ENCODE measurements at regions not wholly inside any gene's neighbourhood (a gene's known extent, or its start where the extent isn't known, plus 50 kb on each side); places are given as distances from the start of the nearest gene placed in this dataset.

GRCh38 chr2:106021662-106022028 is 172.5 kb downstream of the UXS1 start:
- DNase-seq: no peak
- H2AFZ ChIP-seq (ENCODE audit: low read length): no peak overlapping the region
- Mint-ChIP-seq H3K9me3 (no peaks in the 10 kb centered on the region), H3K4me1 (peaks cover 0 to 14% of the 10 kb centered on the region in 2 experiments; a peak in 2 of 4 replicates), H3K4me3 (no peak overlapping the region), H3K27ac (no peak overlapping the region), H3K27me3 (ENCODE audit: low read depth) (peaks cover 1% of the 10 kb centered on the region), H3K36me3 (ENCODE audit: insufficient read depth in 1 of 3, low read depth in 3 of 3) (no peaks in the 10 kb centered on the region; a peak in 1 of 7 replicates)
- H3K23ac ChIP-seq (ENCODE audit: insufficient read length, low read depth, low read length): no peak overlapping the region
- no peak overlapping the region for H2BK5ac ChIP-seq (ENCODE audit: insufficient read length, low read length)
- H4K8ac ChIP-seq (replicated peaks; ENCODE audit: insufficient read length, low read depth, low read length): no peak overlapping the region
- no peak for TF ChIP-seq CTCF (conservative IDR thresholded peaks at IDR 0.05)
- no peaks in the 10 kb centered on the region for H4K20me1 ChIP-seq (ENCODE audit: control insufficient read depth, insufficient read depth, insufficient read length)
- H3K23me2 ChIP-seq (ENCODE audit: insufficient read length, low read depth, low read length, poor library complexity, severe bottlenecking): no peaks in the 10 kb centered on the region
- no peaks in the 10 kb centered on the region for H3K9me3 ChIP-seq (ENCODE audit: control insufficient read depth, low read depth, low read length)
- H2BK120ac ChIP-seq (ENCODE audit: low read depth, low read length, poor library complexity, severe bottlenecking): no peak overlapping the region
- H4K5ac ChIP-seq (ENCODE audit: insufficient read length, low read depth, low read length): no peak overlapping the region
- no peak overlapping the region for H3K4me2 ChIP-seq (ENCODE audit: insufficient read depth, insufficient read length, low read length)
- no peaks in the 10 kb centered on the region for H3K4me1 ChIP-seq (ENCODE audit: insufficient read depth, low read length)
- no peak overlapping the region for H3K18ac ChIP-seq (ENCODE audit: insufficient read length, low read depth, low read length)
- no peak overlapping the region for H2BK12ac ChIP-seq (ENCODE audit: insufficient read length, low read depth, low read length)
- H3K56ac ChIP-seq (ENCODE audit: insufficient read length, low read depth, low read length): no peak overlapping the region
- no CpG with 5 or more reads among the region's 3 CpGs for WGBS (ENCODE audit: extremely low coverage, insufficient read length, low lambda C conversion rate)
- no peak overlapping the region for H4K91ac ChIP-seq (ENCODE audit: insufficient read length, low read depth, low read length)
- no peaks in the 10 kb centered on the region for H3K79me1 ChIP-seq (ENCODE audit: insufficient read depth, low read depth, low read length, poor library complexity, severe bottlenecking)
- H3T11ph ChIP-seq (ENCODE audit: low read length): no peak overlapping the region
- no peak overlapping the region for H3K4ac ChIP-seq (ENCODE audit: low read depth, low read length)
- H2AK5ac ChIP-seq (ENCODE audit: insufficient read length, low read length): no peak overlapping the region
- H2BK15ac ChIP-seq (ENCODE audit: low read depth, low read length): no peak overlapping the region
- no peak overlapping the region for H2BK20ac ChIP-seq (ENCODE audit: low read depth, low read length, poor library complexity, severe bottlenecking)
- no peak overlapping the region for H3K9ac ChIP-seq (ENCODE audit: extremely low read depth, insufficient read length, low read length)
- no peaks in the 10 kb centered on the region for H3K27me3 ChIP-seq (ENCODE audit: insufficient read depth, low read length)
- no peaks in the 10 kb centered on the region for H3K79me2 ChIP-seq (ENCODE audit: insufficient read depth, low read length)
- H3K14ac ChIP-seq (ENCODE audit: insufficient read depth, low read length): no peak overlapping the region
- H3K27ac ChIP-seq (ENCODE audit: insufficient read length, low read depth, low read length): no peak overlapping the region
